Transverse colon (tissue), 4 donors: ENCODE measurements at regions not wholly inside any gene's neighbourhood (a gene's known extent, or its start where the extent isn't known, plus 50 kb on each side); places are given as distances from the start of the nearest gene placed in this dataset.

Experiments
- DNase-seq: peaks from one replicate; pipeline ENCODE4 v3.0.0-alpha.2; 2019
- H3K27ac ChIP-seq, 4 donors: fragments of 200-600 bp; sonication (generic); 2 replicates each; pipeline ENCODE4 v1.5.1; 2016 to 2018; ENCODE audit warnings: inconsistent platforms in 4 of 4
- H3K27me3 ChIP-seq: fragments of 200-600 bp; sonication (generic); 2 replicates; pipeline ENCODE4 v1.5.1; 2017; ENCODE audit warnings: inconsistent platforms
- H3K36me3 ChIP-seq, 4 donors: fragments of 200-600 bp; sonication (generic); 2 replicates each; pipeline ENCODE4 v1.5.1; 2017 to 2019; ENCODE audit warnings: inconsistent platforms in 4 of 4
- H3K4me1 ChIP-seq, 4 donors: fragments of 200-600 bp; sonication (generic); 2 replicates each; pipeline ENCODE4 v1.5.1; 2017 to 2020; ENCODE audit warnings: inconsistent platforms in 4 of 4
- H3K4me3 ChIP-seq, 4 donors: fragments of 200-600 bp; sonication (generic); 1 replicate in 1 of 4; 2 replicates in 3 of 4; pipeline versions ENCODE4 v1.5.1 to v1.6.1; 2017 to 2019; ENCODE audit warnings: inconsistent platforms in 4 of 4
- H3K9me3 ChIP-seq, 2 donors: fragments of 200-600 bp; sonication (generic); 2 replicates each; pipeline ENCODE4 v1.5.1; 2017 to 2019; ENCODE audit warnings: inconsistent platforms in 2 of 2
- EP300 ChIP-seq: sonication (generic); formaldehyde crosslinking; IDR thresholded peaks from one replicate; pipeline ENCODE4 v1.6.1; 2017; ENCODE audit warnings: antibody characterized with exemption, low read depth
- POLR2A ChIP-seq: fragments of 450-650 bp; IDR thresholded peaks from one replicate; pipeline ENCODE4 v1.6.1; 2016; ENCODE audit warnings: antibody characterized with exemption, mild to moderate bottlenecking, moderate library complexity
- POLR2AphosphoS5 ChIP-seq, 3 donors: sonication (generic); formaldehyde crosslinking; IDR thresholded peaks; one replicate each; pipeline ENCODE4 v1.6.1; 2016; ENCODE audit warnings: antibody characterized with exemption in 3 of 3
- WGBS, 2 donors: methylation state at CpG; one replicate each; pipeline ENCODE4 v1.1.5; 2018; ENCODE audit warnings: low coverage in 1 of 2; 5-methylcytosine and 5-hydroxymethylcytosine counted together
- in situ Hi-C, 4 donors: fragments of 200-750 bp; cut with MboI; loops; one replicate each; pipeline versions ENCODE4 v1.15.0 to v1.15.1; 2017; ENCODE audit warnings: low sequenced_read_pairs in 3 of 4, low pct_ligation_motif_present in 1 of 4, low pct_unique_long_range_greater_than_20kb in 1 of 4
- intact Hi-C: fragments of 100-400 bp; cut with DNase I; formaldehyde crosslinking; loops from one replicate; pipeline ENCODE4 v1.15.1; 2023; ENCODE audit warnings: low total_unique reads
- TF ChIP-seq, protein P1 (sequence below), 5 experiments: fragments of 200-600 bp in 3 of 5; fragments of 450-650 bp in 2 of 5; sonication (generic) in 3 of 5; IDR thresholded peaks; 1 replicate in 2 of 5; 2 replicates in 3 of 5; pipeline ENCODE4 v1.5.1; 2016 to 2017; ENCODE audit warnings: antibody characterized with exemption in 5 of 5, inconsistent platforms in 3 of 5, mild to moderate bottlenecking in 2 of 5, moderate library complexity in 1 of 5

DNA sequence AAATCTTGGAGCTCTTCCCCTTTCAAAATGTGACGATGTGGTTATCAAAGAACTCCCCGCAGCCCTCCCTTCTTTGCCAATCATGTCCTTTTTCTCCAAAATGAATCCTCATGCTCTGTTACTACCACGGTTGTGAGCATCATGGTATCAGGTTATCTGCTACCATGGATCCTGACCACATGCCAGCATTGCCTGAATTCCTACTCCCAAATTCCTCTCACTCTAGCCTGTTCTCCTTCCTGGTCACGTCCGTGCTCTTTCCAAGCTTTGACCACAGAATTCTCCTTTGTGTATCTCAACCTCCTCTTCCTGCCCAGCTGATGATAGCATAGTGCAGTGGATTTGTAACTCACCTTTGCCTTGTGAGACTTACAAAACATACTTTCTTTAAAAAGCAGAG lies 59.5 kb upstream of the FBXL7 start:
- Histone ChIP-seq H3K9me3 (no peaks in the 10 kb centered on the region), H3K27me3 (no peaks in the 10 kb centered on the region), H3K36me3 (no peaks in the 10 kb centered on the region), H3K27ac (no peak overlapping the region), H3K4me1 (no peaks in the 10 kb centered on the region), H3K4me3 (no peak overlapping the region)
- in situ Hi-C loops = no loop called here
- TF ChIP-seq POLR2AphosphoS5 (IDR thresholded peaks at IDR 0.05) = no peak
- no peak for TF ChIP-seq POLR2A
- TF ChIP-seq EP300 = no peak
- TF ChIP-seq, protein P1, sequence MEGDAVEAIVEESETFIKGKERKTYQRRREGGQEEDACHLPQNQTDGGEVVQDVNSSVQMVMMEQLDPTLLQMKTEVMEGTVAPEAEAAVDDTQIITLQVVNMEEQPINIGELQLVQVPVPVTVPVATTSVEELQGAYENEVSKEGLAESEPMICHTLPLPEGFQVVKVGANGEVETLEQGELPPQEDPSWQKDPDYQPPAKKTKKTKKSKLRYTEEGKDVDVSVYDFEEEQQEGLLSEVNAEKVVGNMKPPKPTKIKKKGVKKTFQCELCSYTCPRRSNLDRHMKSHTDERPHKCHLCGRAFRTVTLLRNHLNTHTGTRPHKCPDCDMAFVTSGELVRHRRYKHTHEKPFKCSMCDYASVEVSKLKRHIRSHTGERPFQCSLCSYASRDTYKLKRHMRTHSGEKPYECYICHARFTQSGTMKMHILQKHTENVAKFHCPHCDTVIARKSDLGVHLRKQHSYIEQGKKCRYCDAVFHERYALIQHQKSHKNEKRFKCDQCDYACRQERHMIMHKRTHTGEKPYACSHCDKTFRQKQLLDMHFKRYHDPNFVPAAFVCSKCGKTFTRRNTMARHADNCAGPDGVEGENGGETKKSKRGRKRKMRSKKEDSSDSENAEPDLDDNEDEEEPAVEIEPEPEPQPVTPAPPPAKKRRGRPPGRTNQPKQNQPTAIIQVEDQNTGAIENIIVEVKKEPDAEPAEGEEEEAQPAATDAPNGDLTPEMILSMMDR (IDR thresholded peaks at IDR 0.05) = no peak
- 74 to 78% methylated on average over 5 of the region's 5 CpGs for WGBS, 2 donors
- intact Hi-C loops = no loop called here
- no peak for DNase-seq

DNA sequence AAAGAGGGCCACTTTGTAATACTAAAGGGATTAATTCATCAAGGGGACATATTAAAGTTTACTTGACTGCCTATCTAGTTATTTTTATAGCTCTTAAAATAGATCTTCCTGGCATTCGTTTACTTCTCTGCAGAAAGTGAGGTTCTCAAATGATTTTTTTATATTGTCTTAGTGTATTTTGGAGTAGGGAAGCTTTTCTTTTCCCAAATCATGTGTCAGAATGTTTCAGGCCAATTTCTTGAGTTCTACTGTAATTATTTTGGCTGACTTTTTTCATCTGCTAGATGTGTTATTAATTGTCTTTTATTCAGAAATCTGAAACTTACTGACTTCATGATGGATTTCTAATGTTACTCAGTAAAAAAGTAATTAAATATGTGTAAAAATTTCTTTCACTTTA lies 60.2 kb upstream of the FBXL7 start:
- 37 to 42% methylated on average over 1 of the region's 1 CpG for WGBS, 2 donors
- Histone ChIP-seq H3K27ac (no peak overlapping the region), H3K4me1 (no peaks in the 10 kb centered on the region), H3K36me3 (no peaks in the 10 kb centered on the region), H3K27me3 (no peaks in the 10 kb centered on the region), H3K4me3 (no peak overlapping the region), H3K9me3 (no peaks in the 10 kb centered on the region)
- in situ Hi-C loops (no loop called here), intact Hi-C loops (no loop called here)
- no peak for DNase-seq
- no peak for TF ChIP-seq POLR2AphosphoS5 (IDR thresholded peaks at IDR 0.05)
- TF ChIP-seq POLR2A = no peak
- no peak for TF ChIP-seq EP300
- TF ChIP-seq, protein P1 (IDR thresholded peaks at IDR 0.05) = no peak

DNA sequence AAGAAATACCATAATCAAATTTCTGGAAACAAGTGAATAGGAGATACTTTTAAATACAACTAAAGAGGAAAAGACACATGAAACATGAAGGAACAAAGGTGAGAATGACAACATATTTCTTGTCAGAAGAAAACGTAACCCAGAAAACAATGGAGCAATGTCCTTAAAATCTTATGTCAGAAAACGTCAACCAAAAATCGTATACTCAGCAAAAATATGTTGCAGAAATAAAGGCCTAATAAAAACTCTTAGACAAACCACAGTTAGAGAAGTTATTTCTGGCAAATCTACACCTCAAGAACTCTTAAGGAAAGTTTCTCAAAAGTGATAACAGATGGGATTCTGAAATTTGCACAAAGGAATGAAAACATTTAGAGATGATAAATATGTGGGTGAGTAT lies 66.3 kb upstream of the FBXL7 start:
- no peaks in the 10 kb centered on the region for H3K27me3 ChIP-seq
- H3K36me3 ChIP-seq = no peaks in the 10 kb centered on the region
- no peaks in the 10 kb centered on the region for H3K4me1 ChIP-seq
- DNase-seq = no peak
- intact Hi-C loops (no loop called here), in situ Hi-C loops (no loop called here)
- H3K9me3 ChIP-seq = no peaks in the 10 kb centered on the region
- WGBS, 2 donors = 78 to 87% methylated on average over 3 of the region's 3 CpGs
- TF ChIP-seq POLR2A = no peak
- TF ChIP-seq, protein P1 (IDR thresholded peaks at IDR 0.05) = no peak
- TF ChIP-seq EP300 = no peak
- TF ChIP-seq POLR2AphosphoS5 (IDR thresholded peaks at IDR 0.05) = no peak
- no peak overlapping the region for H3K4me3 ChIP-seq
- H3K27ac ChIP-seq = no peak overlapping the region

DNA sequence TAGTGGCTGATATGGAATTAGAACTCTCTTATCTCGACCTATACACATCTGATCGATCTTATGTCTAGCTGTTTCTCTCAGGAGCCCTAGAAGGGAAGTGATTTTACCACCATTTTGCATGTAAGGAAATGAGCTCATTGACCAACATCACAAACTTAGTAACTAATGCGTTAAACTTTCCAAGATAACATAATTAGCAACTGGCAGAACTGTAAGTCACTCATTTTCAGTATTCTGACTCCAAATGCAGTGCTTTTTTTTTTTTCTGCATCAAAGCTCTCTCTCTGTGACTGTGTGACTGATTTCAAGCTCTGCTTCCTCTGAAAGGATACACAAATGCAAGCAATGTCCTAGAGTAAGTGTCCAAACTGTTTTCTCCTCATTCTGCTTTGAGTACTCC lies 68.1 kb upstream of the FBXL7 start:
- Histone ChIP-seq H3K4me1 (no peaks in the 10 kb centered on the region), H3K27ac (no peak overlapping the region), H3K27me3 (no peaks in the 10 kb centered on the region), H3K4me3 (no peak overlapping the region), H3K36me3 (no peaks in the 10 kb centered on the region), H3K9me3 (no peaks in the 10 kb centered on the region)
- 51% methylated on average over 3 of the region's 3 CpGs for WGBS, 2 donors
- DNase-seq = no peak
- in situ Hi-C loops = no loop called here
- TF ChIP-seq POLR2AphosphoS5 (IDR thresholded peaks at IDR 0.05) = no peak
- TF ChIP-seq EP300 = no peak
- no peak for TF ChIP-seq POLR2A
- TF ChIP-seq, protein P1 (IDR thresholded peaks at IDR 0.05) = no peak
- intact Hi-C loops = no loop called here
